Naive thymus-derived CD4-positive, alpha-beta T cell (primary cell): ENCODE measurements at regions not wholly inside any gene's neighbourhood (a gene's known extent, or its start where the extent isn't known, plus 50 kb on each side); places are given as distances from the start of the nearest gene placed in this dataset.
A peak's percentile ranks its signal among the peaks of the same experiment; 100 is the strongest.

Experiments used
- ATAC-seq: fragments of 150-1000 bp; cut with Tn5 transposase; 2 replicates; pipeline ENCODE4 v1.10.0; 2021; ENCODE audit warnings: mild to moderate bottlenecking, moderate library complexity
- CTCF ChIA-PET: fragments of 350-600 bp; sonication (Branson Sonifier 250); formaldehyde crosslinking; loops from one replicate; lab custom pipeline; 2021; ENCODE audit warnings: antibody characterized with exemption; lab: Charles Lee
- POLR2A ChIA-PET: fragments of 350-600 bp; sonication (Branson Sonifier 250); formaldehyde crosslinking; loops from one replicate; lab custom pipeline; 2021; ENCODE audit warnings: antibody characterized with exemption, inconsistent platforms; lab: Charles Lee
- DNase-seq, 9 donors: peaks; one replicate each; pipeline versions ENCODE4 v3.0.0 to v3.0.0-alpha.2; 2020 to 2022; ENCODE audit warnings: mixed read lengths in 1 of 9
- H3K27ac ChIP-seq: one replicate; pipeline ENCODE4 v1.7.0; 2013; ENCODE audit warnings: mild to moderate bottlenecking, low read depth, low read length, moderate library complexity
- H3K27me3 ChIP-seq, 2 donors: one replicate each; pipeline ENCODE4 v1.7.0; 2013; ENCODE audit warnings: low read length in 2 of 2, mild to moderate bottlenecking in 2 of 2, moderate library complexity in 2 of 2; ENCODE audit not compliant: control insufficient read depth in 2 of 2, insufficient read depth in 2 of 2
- H3K36me3 ChIP-seq, 3 experiments: 1 replicate in 2 of 3; 2 replicates in 1 of 3; pipeline ENCODE4 v1.7.0; 2013; ENCODE audit warnings: low read length in 3 of 3, mild to moderate bottlenecking in 3 of 3, moderate library complexity in 1 of 3; ENCODE audit not compliant: insufficient read depth in 3 of 3, control insufficient read depth in 2 of 3
- H3K4me1 ChIP-seq, 2 donors: one replicate each; pipeline ENCODE4 v1.7.0; 2013; ENCODE audit warnings: low read length in 2 of 2, mild to moderate bottlenecking in 2 of 2, moderate library complexity in 1 of 2; ENCODE audit not compliant: control insufficient read depth in 2 of 2, insufficient read depth in 2 of 2
- H3K4me3 ChIP-seq: 2 replicates; pipeline ENCODE4 v1.7.0; 2013; ENCODE audit warnings: mild to moderate bottlenecking, low read length
- H3K9me3 ChIP-seq, 3 experiments: 1 replicate in 2 of 3; 2 replicates in 1 of 3; pipeline ENCODE4 v1.7.0; 2013; ENCODE audit warnings: low read length in 3 of 3; ENCODE audit not compliant: control insufficient read depth in 2 of 3
- H3K27ac Mint-ChIP-seq, 9 donors: one replicate each; pipeline ENCODE4 v1.8.0; 2020 to 2022; ENCODE audit warnings: mixed read lengths in 9 of 9, mild to moderate bottlenecking in 8 of 9, moderate library complexity in 5 of 9, inconsistent platforms in 2 of 9
- H3K27me3 Mint-ChIP-seq, 5 donors: one replicate each; pipeline ENCODE4 v1.8.0; 2021 to 2022; ENCODE audit warnings: mixed read lengths in 5 of 5, mild to moderate bottlenecking in 1 of 5
- H3K36me3 Mint-ChIP-seq, 5 donors: one replicate each; pipeline ENCODE4 v1.8.0; 2020 to 2022; ENCODE audit warnings: mixed read lengths in 5 of 5, mild to moderate bottlenecking in 3 of 5, inconsistent platforms in 1 of 5
- H3K4me1 Mint-ChIP-seq, 7 donors: one replicate each; pipeline ENCODE4 v1.8.0; 2020 to 2022; ENCODE audit warnings: mixed read lengths in 7 of 7, mild to moderate bottlenecking in 3 of 7, inconsistent platforms in 1 of 7
- H3K4me3 Mint-ChIP-seq, 10 donors: one replicate each; pipeline ENCODE4 v1.8.0; 2020 to 2022; ENCODE audit warnings: mild to moderate bottlenecking in 10 of 10, mixed read lengths in 10 of 10, moderate library complexity in 6 of 10, inconsistent platforms in 2 of 10
- H3K9me3 Mint-ChIP-seq, 11 donors: one replicate each; pipeline ENCODE4 v1.8.0; 2020 to 2022; ENCODE audit warnings: mixed read lengths in 11 of 11, mild to moderate bottlenecking in 4 of 11, inconsistent platforms in 1 of 11, moderate library complexity in 1 of 11
- intact Hi-C, 2 donors: fragments of 100-400 bp; cut with micrococcal nuclease; formaldehyde crosslinking; loops; one replicate each; pipeline ENCODE4 v1.15.1; 2023

GRCh38 chr5:56476487-56476856 lies 243.3 kb upstream of the ANKRD55 start:
- Histone ChIP-seq H3K36me3 (no peaks in the 10 kb centered on the region), H3K9me3 (no peaks in the 10 kb centered on the region), H3K27me3 (no peaks in the 10 kb centered on the region), H3K27ac (no peak overlapping the region), H3K4me3 (no peak overlapping the region), H3K4me1 (peaks cover 0 to 32% of the 10 kb centered on the region in 2 donors)
- Mint-ChIP-seq H3K27me3 (no peaks in the 10 kb centered on the region), H3K36me3 (peaks cover 0 to 5% (median 0%) of the 10 kb centered on the region in 5 donors), H3K4me1 (peaks cover 23 to 49% (median 42%) of the 10 kb centered on the region in 7 donors), H3K9me3 (no peaks in the 10 kb centered on the region), H3K4me3 (no peak overlapping the region), H3K27ac (peak overlapping the region in 3 of 9 donors; percentile 3 to 40 (median 3))
- intact Hi-C loops, result loop anchor here in 1 of 2 donors (2.0 to 10.0 kb wide), 4 partner anchors 14 to 542 kb away; no protein-coding TSS in a partner anchor
- DNase-seq (no peak), ATAC-seq (no peak)
- ChIA-PET CTCF (interaction anchor here (0.7 to 1.6 kb wide), 3 partner anchors 22 to 205 kb away, joined by 3 read pairs; no protein-coding TSS in a partner anchor), POLR2A (interaction anchor here (1.2 to 5.8 kb wide), 4 partner anchors 9 to 156 kb away, joined by 3 to 27 read pairs (median 8); no protein-coding TSS in a partner anchor)

GRCh38 chr5:56475689-56476486 lies 242.8 kb upstream of the ANKRD55 start:
- POLR2A ChIA-PET, result interaction anchor here (1.3 to 2.1 kb wide), 2 partner anchors 9 to 14 kb away, joined by 3 to 13 read pairs; no protein-coding TSS in a partner anchor
- no peaks in the 10 kb centered on the region for H3K27me3 ChIP-seq
- Mint-ChIP-seq H3K27me3 (no peaks in the 10 kb centered on the region), H3K4me1 (peaks cover 21 to 45% (median 37%) of the 10 kb centered on the region in 7 donors), H3K27ac (peak overlapping the region in 4 of 9 donors; percentile 3 to 34 (median 5)), H3K9me3 (no peaks in the 10 kb centered on the region), H3K36me3 (peaks cover 0 to 5% (median 0%) of the 10 kb centered on the region in 5 donors), H3K4me3 (no peak overlapping the region)
- ATAC-seq (no peak), DNase-seq (no peak)
- intact Hi-C loops, result loop anchor here in 1 of 2 donors (2.0 to 10.0 kb wide), 4 partner anchors 15 to 541 kb away; no protein-coding TSS in a partner anchor
- no peak overlapping the region for H3K4me3 ChIP-seq
- no peaks in the 10 kb centered on the region for H3K36me3 ChIP-seq
- no peak overlapping the region for H3K27ac ChIP-seq
- CTCF ChIA-PET, result interaction anchor here (1.1 to 1.6 kb wide), 2 partner anchors 22 to 203 kb away, joined by 3 read pairs; no protein-coding TSS in a partner anchor
- peaks cover 0 to 32% of the 10 kb centered on the region in 2 donors for H3K4me1 ChIP-seq
- H3K9me3 ChIP-seq, result no peaks in the 10 kb centered on the region

- ChIA-PET POLR2A (no interaction called here), CTCF (no interaction called here)
- Mint-ChIP-seq H3K27me3 (peaks cover 0 to 15% (median 0%) of the 10 kb centered on the region in 5 donors), H3K9me3 (no peaks in the 10 kb centered on the region), H3K36me3 (peaks cover 0 to 5% (median 0%) of the 10 kb centered on the region in 5 donors), H3K27ac (no peak overlapping the region), H3K4me1 (peaks cover 3 to 13% (median 9%) of the 10 kb centered on the region in 7 donors), H3K4me3 (no peak overlapping the region)
- Histone ChIP-seq H3K4me1 (peaks cover 0 to under 1% of the 10 kb centered on the region in 2 donors), H3K9me3 (no peaks in the 10 kb centered on the region), H3K36me3 (no peaks in the 10 kb centered on the region), H3K4me3 (no peak overlapping the region), H3K27ac (no peak overlapping the region), H3K27me3 (no peaks in the 10 kb centered on the region)
- DNase-seq, result no peak
- intact Hi-C loops, result loop anchor here in 1 of 2 donors (10.0 kb wide), 1 partner anchor 537 kb away; no protein-coding TSS in a partner anchor
- no peak for ATAC-seq
These were observed 238.6 kb upstream of the ANKRD55 start for GRCh38 chr5:56471707-56472106.

- Mint-ChIP-seq H3K4me3 (no peak overlapping the region), H3K36me3 (peaks cover 0 to 7% (median 0%) of the 10 kb centered on the region in 5 donors), H3K27me3 (peaks cover 0 to 15% (median 0%) of the 10 kb centered on the region in 5 donors), H3K9me3 (no peaks in the 10 kb centered on the region), H3K4me1 (peaks cover 0 to 6% (median 0%) of the 10 kb centered on the region in 7 donors), H3K27ac (no peak overlapping the region)
- no peak for ATAC-seq
- intact Hi-C loops, result loop anchor here in 1 of 2 donors (10.0 kb wide), 1 partner anchor 535 kb away; no protein-coding TSS in a partner anchor
- ChIA-PET POLR2A (interaction anchor here (0.6 kb wide), 1 partner anchor 830 kb away, joined by 3 read pairs; no protein-coding TSS in a partner anchor), CTCF (interaction anchor here (1.2 kb wide), 1 partner anchor 199 kb away, joined by 3 read pairs; no protein-coding TSS in a partner anchor)
- Histone ChIP-seq H3K27me3 (no peaks in the 10 kb centered on the region), H3K27ac (no peak overlapping the region), H3K4me3 (no peak overlapping the region), H3K9me3 (no peaks in the 10 kb centered on the region), H3K4me1 (no peaks in the 10 kb centered on the region), H3K36me3 (no peaks in the 10 kb centered on the region)
- no peak for DNase-seq
These were observed 236.9 kb upstream of the ANKRD55 start for GRCh38 chr5:56470007-56470406.

- Mint-ChIP-seq H3K27me3 (peaks cover 0 to 15% (median 0%) of the 10 kb centered on the region in 5 donors), H3K4me1 (peaks cover 0 to 10% (median 0%) of the 10 kb centered on the region in 7 donors), H3K4me3 (no peak overlapping the region), H3K9me3 (no peaks in the 10 kb centered on the region), H3K27ac (no peak overlapping the region), H3K36me3 (peaks cover 0 to 5% (median 0%) of the 10 kb centered on the region in 5 donors)
- ATAC-seq, result no peak
- H3K36me3 ChIP-seq, result no peaks in the 10 kb centered on the region
- POLR2A ChIA-PET, result no interaction called here
- no peak overlapping the region for H3K4me3 ChIP-seq
- intact Hi-C loops, result no loop called here
- no peaks in the 10 kb centered on the region for H3K27me3 ChIP-seq
- CTCF ChIA-PET, result no interaction called here
- no peaks in the 10 kb centered on the region for H3K9me3 ChIP-seq
- DNase-seq, result no peak
- no peak overlapping the region for H3K27ac ChIP-seq
- H3K4me1 ChIP-seq, result no peaks in the 10 kb centered on the region
These were observed 235.1 kb upstream of the ANKRD55 start for GRCh38 chr5:56468277-56468676.

- no peak overlapping the region for H3K4me3 ChIP-seq
- H3K9me3 ChIP-seq, result no peaks in the 10 kb centered on the region
- H3K4me1 Mint-ChIP-seq, result peaks cover 0 to 10% (median 0%) of the 10 kb centered on the region in 7 donors
- peaks cover 0 to 5% (median 0%) of the 10 kb centered on the region in 5 donors for H3K36me3 Mint-ChIP-seq
- H3K27me3 Mint-ChIP-seq, result peaks cover 0 to 15% (median 0%) of the 10 kb centered on the region in 5 donors
- ChIA-PET CTCF (interaction anchor here (1.1 kb wide), 1 partner anchor 197 kb away, joined by 3 read pairs; no protein-coding TSS in a partner anchor), POLR2A (interaction anchor here (1.5 kb wide), 1 partner anchor 10 kb away, joined by 13 read pairs; no protein-coding TSS in a partner anchor)
- no peak overlapping the region for H3K27ac Mint-ChIP-seq
- ATAC-seq (no peak), DNase-seq (no peak)
- H3K4me1 ChIP-seq, result no peaks in the 10 kb centered on the region
- H3K4me3 Mint-ChIP-seq, result no peak overlapping the region
- H3K27me3 ChIP-seq, result no peaks in the 10 kb centered on the region
- no peak overlapping the region for H3K27ac ChIP-seq
- no peaks in the 10 kb centered on the region for H3K36me3 ChIP-seq
- intact Hi-C loops, result no loop called here
- no peaks in the 10 kb centered on the region for H3K9me3 Mint-ChIP-seq
These were observed 234.1 kb upstream of the ANKRD55 start for GRCh38 chr5:56467176-56467717.
